KBM-7 (cell line): ENCODE measurements at regions not wholly inside any gene's neighbourhood (a gene's known extent, or its start where the extent isn't known, plus 50 kb on each side); places are given as distances from the start of the nearest gene placed in this dataset.
A peak's percentile ranks its signal among the peaks of the same experiment; 100 is the strongest.
"Not testable (repeated sequence)": the region's sequence is repeated elsewhere in the genome, so short reads cannot be mapped to it uniquely, and the experiment has no call there.

Experiments
- DNase-seq: peaks from one replicate; pipeline ENCODE4 v3.0.0-alpha.2; 2015
- in situ Hi-C: fragments of 300-500 bp; cut with MboI; formaldehyde crosslinking; loops from 2 replicates; pipeline ENCODE4 v1.14.3; 2020; ENCODE audit warnings: low sequenced_read_pairs, low pct_unique_long_range_greater_than_20kb, mixed read lengths

DNA sequence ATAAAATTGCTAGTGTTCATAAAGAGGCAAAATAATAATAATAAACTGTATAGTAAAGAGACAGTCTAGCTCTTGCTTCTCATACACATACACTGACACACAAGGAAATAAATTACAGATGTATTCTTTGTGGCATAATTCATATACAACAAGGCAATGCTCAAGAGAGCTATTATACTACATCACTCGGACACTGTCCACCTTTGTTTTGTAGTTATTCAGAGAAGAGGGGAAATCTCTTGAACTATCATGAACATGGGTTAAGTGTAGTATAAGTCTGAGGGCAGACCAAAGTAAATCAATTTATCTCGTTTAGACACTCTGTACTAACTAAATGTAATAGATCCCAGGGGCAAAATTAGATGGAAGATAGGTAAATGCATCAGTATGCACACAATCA lies 72.7 kb upstream of the PHIP start:
- in situ Hi-C loops = no loop called here
- DNase-seq = no peak

DNA sequence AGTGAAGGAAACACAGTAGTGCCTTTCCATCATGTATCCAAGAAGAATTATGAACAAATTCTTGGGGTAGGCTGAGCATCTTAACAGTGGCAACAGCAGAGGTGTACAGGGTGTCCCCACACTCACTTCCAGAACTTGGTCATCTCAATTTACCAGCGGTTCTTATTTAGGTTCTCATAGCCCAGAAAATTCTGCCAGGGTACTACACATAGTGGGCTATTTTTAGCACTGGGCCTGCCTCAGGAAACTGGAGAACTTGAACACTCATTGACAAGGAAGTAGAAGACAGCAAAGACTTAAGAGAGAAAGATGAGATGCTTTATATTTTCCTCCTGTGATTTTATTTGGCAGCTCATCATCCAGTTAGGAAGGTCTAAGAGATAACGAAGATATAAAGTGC lies 71.8 kb upstream of the PHIP start:
- no peak for DNase-seq
- in situ Hi-C loops = no loop called here

DNA sequence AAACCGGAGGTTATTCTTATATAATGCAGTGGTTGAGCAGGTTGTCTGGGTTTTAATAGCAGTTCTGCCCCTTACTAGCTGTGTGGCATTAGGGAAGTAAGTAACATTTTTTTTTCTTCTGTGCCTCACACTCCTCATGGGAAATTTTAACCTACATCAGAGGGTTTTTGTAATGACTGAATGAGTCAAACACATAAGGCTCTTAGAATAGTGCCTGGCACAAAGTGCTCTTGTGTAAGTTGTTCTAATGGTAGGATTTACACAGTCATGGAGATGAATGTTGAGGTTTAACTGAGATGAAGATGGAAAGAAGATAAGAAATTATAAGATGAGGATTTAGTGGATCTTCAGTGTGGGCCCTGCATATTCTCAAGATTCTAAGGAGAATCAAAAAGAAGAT lies 68.4 kb upstream of the PHIP start:
- in situ Hi-C loops = no loop called here
- DNase-seq = no peak

DNA sequence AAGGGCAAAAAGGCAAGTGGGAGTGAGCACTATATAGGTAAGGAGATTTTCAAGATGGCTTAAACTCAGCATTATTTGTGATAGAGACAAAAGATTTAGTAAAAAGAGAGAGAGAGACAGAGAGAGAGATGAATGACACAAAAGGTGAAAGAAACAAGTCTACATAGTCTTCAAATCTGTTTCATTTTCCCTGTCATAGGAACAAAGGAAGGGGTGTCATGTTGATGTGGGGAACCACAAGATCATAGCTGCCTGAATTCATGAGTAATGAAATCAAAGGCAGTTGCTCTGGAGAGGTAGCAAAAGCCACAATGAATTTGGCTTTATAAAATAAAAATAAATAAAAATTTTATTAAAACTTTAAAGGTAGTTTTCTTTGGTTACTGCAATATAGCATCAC lies 67.2 kb upstream of the PHIP start:
- in situ Hi-C loops = no loop called here
- DNase-seq = no peak

DNA sequence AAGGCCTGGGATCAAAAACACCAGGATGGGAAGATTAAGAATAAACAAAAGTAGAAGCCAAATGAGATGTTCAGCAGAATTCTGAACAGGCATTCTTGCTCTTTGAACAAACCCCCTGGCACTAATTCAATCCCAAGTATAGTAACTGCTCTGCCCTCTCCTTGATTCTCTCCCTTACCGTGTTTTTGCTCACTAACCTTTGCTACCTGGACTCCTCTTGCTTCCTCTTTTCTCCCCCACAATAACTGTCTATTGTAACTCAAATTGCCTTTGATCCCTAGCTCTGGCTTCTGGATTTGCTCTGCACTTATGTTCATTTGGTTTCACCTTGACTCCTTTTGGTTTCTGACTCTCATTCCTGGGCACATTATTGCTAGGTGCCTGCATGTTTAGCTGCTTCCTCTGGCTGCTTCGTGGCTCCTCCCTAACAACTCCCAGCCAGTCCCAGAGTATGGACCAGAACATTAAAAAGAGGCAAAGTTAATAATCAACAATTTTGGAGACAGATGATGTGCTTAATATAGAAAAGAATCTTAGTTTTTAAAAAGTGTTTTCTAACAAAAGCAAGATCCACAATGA lies 65.4 kb upstream of the PHIP start:
- no peak for DNase-seq
- in situ Hi-C loops = no loop called here

DNA sequence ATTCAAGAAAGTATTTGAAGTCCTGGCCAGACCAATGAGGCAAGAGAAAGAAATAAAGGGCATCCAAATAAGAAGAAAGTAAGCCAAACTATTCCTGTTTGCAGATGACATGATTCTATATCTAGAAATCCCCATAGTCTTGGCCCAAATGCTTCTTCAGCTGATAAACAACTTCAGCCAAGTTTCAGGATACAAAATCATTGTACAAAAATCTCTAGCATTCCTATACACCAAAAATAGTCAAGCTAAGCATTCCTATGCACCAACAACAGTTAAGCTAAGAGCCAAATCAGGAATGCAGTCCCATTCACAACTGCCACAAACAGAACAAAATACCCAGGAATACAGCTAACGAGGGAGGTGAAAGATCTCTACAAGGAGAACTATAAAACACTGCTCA lies 60.1 kb upstream of the PHIP start:
- in situ Hi-C loops = no loop called here

DNA sequence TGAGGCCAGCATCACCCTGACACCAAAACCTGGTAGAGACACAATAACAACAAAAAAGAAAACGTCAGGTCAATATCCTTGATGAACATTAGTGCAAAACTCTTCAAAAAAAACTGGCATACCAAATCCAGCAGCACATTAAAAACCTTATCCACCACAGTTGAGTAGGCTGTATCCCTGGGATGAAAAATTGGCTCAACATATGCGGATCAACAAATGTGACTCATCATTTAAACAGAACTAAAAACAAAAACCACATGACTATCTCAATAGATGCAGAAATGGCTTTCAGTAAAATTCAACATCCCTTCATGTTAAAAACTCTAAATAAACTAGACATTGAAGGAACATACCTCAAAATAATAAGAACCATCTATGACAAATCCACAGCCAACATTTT lies 59.6 kb upstream of the PHIP start:
- in situ Hi-C loops = no loop called here
- no peak for DNase-seq

More for the DNA sequence above, 60.1 kb upstream of the PHIP start:
- DNase-seq = no peak

DNA sequence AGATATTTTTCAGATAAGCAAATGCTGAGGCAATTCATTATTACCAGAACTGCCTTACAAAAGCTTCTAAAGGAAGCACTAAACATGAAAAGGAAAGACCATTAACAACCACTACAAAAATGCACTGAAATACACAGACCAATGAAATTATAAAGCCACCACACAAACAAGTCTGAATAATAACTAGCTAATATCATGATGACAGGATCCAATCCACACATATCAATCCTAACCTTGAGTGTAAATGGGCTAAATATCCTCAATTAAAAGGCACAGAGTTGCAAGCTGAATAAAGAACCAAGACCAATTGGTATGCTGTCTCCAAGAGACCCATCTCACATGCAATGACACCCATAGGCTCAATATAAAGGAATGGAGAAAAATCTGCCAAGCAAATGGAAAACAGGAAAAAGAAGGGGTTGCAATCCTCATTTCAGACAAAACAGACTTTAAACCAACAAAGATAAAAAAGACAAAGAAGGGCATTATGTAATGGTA lies 58.0 kb upstream of the PHIP start:
- in situ Hi-C loops = no loop called here
- no peak for DNase-seq

DNA sequence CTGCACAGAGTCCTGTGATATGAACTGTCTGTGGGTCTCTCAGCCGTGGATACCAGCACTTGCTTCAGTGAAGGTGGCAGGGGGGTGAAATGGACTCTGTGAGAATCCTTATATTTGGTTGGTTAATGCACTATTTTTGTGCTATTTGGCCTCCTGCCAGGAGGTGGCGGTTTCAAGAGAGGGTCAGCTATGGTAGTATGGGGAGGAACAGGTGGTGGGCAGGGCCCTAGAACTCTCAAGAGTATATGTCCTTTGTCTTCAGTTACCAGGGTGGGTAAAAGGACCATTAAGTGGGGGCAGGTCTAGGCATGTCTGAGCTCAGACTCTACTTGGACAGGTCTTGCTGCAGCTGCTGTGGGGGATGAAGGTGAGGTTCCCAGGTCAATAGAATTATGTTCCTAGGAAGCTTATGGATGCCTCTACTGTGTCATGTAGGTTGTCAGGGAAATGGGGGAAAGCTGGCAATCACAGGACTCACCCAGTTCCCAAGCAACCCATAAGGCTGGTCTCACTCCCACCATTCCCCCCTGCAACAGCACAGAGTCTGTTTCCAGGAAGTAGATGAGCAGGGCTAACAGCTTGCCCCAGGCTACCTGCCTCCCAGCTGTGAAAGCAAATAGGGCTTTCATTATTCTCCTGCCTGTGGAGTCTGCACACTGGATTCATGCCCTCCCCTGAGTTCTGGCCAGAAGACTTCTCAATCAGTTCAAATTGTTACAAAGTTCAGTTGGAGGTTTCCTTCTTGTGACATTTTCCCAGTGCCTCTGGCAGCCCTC lies 56.8 kb upstream of the PHIP start:
- DNase-seq = peak; percentile 13
- in situ Hi-C loops = no loop called here

DNA sequence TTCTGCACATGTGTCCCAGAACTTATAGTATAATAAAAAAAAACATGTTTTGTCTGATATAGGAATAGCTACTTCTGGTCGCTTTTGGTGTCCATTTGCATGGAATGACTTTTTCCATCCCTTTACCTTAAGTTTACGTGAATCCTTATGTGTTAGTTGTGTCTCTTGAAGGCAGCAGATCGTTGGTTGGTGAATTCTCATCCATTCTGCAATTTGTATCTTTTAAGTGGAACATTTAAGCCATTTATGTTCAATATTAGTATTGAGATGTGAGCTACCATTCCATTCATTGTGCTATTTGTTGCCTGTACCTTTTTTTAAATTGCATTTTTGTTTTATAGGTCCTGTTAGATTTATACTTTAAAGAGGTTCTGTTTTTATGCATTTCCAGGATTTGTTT lies 55.1 kb upstream of the PHIP start:
- no peak for DNase-seq
- in situ Hi-C loops = no loop called here

DNA sequence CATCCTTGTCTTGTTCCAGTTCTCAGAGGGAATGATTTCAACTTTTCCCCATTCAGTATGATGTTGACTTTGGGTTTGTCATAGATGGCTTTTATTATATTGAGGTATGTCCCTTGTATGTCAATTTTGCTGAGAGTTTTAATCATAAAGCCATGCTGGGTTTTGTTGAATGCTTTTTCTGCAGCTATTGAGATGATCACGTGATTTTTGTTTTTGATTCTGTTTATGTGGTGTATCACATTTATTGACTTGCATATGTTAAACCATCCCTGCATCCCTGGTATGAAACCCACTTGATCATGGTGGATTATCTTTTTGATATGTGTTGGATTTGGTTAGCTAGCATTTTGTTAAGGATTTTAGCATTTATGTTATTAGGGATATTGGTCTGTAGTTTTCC lies 53.2 kb upstream of the PHIP start:
- DNase-seq, in situ Hi-C loops: not testable (repeated sequence)
